Inferior parietal cortex (tissue), 1 donor: ENCODE measurements at regions not wholly inside any gene's neighbourhood (a gene's known extent, or its start where the extent isn't known, plus 50 kb on each side); places are given as distances from the start of the nearest gene placed in this dataset.

Experiments
- DNase-seq: peaks from one replicate; pipeline ENCODE4 v3.0.0-alpha.2; 2016; ENCODE audit errors: extremely low spot score

DNA sequence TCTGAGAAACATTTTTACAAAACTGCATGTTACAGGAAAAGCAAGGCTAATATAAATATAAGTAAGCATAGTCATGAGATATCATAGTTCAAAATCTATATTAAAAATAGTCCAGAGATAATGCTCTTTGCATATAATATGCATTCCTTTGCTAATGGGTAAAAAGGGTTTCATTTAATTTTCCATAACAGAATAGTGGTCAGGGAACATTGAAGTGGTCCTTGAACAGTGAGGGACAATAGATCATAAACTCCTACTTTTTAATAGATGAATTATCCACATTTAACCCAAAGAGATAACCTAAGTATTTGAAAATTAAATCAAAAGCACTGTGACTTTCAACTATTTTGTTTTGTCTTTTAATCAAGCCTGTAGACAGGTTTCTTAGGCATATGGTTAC is 243.1 kb upstream of the ADGRB3 start:
- no peak for DNase-seq

GRCh38 chr6:68372991-68373390 is 262.1 kb upstream of the ADGRB3 start:
- DNase-seq = no peak

GRCh38 chr6:68368845-68369244 is 266.2 kb upstream of the ADGRB3 start:
- DNase-seq = no peak

DNA sequence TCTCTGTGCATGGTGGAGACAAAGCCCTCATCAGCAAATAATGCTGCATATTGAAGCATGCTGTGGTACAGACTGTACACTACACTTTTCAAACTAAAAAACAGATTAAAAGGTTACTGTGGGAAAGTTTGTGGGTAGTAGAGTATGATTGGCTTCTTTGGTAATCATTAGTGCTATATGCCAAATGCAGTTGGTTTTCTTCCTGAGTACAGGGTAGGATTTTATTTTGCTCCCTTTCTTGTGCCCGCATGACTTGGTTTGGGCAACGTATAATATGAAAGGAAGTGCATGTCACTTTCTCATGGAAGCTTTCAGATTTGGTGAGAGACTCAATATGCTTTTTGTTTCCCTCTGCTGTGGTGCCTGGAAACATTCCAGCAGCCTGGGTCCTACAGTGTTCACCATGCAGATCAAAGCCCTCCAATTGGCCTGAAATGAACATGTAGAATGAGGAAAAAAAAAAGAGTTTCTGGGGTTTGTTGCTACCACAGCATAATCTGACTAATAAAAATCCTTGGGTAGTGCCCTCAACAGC is 270.7 kb upstream of the ADGRB3 start:
- no peak for DNase-seq

GRCh38 chr6:68343901-68344300 is 291.2 kb upstream of the ADGRB3 start:
- peak; percentile 28 for DNase-seq

DNA sequence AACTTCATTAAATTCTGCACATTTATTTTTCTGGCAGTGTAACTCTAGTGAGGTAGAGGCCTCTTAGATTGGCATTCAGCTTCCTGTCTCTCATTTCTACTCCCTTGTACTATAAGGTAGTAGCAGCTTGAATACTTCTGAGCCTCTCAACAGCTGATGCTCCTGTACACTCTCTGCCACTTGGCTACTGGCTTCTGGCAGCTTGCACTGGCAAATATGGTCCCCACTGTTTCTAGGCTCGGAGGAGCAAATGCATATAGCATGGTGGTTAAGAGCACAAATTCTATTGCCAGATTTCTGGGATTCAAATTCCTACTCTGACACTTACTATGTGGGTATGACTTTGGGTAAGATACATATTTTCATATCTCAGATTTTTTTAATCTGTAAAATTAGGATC is 292.8 kb upstream of the ADGRB3 start:
- DNase-seq = no peak

DNA sequence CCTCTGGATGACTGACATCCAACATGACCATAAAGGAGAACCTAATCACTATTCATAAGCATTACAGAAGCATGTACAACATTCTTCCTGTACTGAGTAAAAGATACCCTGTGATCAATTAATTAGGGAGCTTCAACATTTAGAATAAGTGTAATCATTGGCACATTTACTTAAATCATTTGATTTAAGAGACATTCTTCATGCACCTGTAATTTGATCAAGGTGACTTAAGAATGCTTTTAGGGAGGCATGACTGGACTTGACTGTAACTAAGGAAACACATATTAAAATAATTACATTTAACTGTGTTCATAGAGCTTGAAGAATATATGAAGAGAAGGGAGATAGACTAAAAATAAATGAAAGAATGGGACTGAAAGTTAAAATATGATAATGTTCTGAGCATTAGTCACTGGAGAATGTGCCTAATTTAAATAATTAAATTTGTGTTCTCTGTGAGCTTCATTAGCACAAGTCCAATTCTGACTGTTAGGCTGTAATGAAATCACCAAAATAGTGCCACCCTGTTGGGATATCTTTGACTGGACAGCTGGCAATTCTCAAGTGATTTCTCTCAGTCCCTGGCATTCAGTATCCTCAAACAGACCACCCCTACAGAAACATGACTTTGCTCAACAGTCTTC is 295.5 kb upstream of the ADGRB3 start:
- no peak for DNase-seq

DNA sequence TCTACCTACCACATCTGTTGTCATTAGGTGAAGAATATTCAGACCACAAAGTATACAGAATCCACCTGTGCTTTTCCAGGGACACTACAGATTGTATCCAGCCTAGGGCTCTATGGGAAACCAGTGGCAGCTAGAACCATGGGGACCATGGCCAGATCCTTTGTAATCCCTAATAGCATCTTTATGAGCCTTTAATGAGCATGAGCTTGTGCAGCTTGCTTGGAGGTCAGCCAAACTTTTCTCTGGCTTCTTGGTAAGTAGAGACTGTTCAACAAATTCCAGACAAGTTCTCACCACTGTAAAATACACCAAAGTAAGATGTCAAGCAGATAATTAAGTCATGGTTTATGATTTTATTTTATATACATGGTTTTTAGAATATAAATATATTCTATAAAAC is 301.6 kb upstream of the ADGRB3 start:
- no peak for DNase-seq

DNA sequence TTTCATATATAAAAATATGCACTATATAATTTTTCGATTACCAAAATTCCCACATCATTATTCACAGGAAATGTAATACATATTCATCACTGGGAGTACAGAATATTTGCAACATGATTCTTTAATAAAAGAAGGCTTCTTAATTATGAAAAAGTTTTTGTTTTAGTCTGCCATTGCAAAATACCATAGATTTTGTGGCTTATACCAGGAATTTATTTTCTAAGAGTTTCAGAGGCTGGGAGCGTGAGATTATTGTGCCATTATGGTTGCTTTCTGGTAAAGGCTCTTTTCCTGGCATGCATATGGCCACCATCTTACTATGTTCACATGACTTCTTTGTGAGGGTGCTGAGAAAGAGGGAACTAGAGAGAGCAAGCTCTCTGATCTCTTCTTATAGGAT is 306.9 kb upstream of the ADGRB3 start:
- DNase-seq = no peak

DNA sequence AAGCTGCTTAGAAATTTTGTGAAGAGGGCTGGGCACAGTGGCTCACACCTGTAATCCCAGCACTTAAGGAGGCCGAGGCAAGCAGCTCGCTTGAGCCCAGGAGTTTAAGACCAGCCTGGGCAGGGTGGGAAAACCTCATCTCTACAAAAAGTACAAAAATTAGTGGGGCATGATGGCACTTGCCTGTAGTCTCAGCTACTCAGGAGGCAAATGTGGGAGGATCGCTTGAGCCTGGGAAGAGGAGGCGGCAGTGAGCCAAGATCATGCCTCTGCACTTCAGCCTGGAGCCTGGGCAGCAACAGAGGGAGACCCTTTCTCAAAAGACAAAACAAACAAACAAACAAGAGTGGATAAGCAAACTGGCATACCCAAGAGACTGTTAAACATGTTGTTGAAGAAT is 308.3 kb upstream of the ADGRB3 start:
- no peak for DNase-seq

- no peak for DNase-seq
Observed at GRCh38 chr6:68317366-68317765, 317.7 kb upstream of the ADGRB3 start.

DNA sequence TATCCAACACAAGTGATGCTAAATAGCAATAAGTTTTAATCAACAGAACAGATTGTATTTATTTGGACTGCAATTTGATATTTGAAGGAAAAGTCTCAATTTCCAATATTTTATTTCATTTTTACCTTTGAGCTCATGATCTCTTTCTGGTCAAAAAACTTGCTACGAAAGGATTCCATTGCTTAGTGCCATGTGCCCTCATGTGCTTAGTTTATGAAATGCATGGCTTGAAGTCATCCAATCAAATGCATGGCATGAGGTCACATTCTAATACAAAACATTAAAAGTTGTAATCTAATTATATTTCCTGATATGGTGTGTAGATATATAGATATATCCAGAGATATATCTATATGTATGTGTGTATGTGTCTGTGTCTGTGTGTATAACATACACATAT is 321.2 kb upstream of the ADGRB3 start:
- no peak for DNase-seq

DNA sequence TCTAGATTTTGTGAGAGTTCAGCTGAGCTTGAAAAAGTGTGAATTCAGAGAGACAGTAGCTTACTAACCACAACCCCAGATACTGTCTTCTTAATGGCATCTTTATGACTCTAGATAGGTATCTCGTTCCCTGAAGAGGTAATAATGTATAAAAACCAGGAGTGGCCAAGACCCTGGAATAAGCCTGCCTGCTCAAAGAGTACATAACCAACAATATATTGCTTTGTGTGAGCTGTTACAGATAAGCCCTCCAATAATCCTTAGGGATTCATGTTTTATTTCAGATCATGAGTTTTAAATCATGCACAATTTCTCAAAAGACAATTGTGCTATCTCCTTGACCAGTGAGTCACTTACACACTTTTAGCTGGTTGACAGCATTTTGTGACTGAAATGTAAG is 327.8 kb upstream of the ADGRB3 start:
- DNase-seq = no peak

- no peak for DNase-seq
Observed at GRCh38 chr6:68296126-68296525, 339.0 kb upstream of the ADGRB3 start.

DNA sequence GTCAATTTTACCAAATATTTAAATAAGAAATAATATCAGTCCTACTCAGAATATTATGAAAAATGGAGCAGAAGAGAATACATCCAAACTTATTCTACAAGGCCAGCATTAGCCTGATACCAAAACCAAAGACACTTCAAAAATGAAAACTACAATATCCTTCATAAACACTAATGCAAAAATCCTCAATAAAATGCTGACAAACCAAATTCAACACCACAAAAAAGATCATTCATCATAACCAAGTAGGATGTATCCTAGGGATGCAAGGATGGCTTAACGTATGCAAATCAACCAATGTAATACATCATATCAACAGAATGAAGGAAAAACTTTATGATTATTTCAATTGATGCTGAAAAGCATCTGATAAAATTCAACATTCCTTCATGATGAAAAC is 352.4 kb upstream of the ADGRB3 start:
- no peak for DNase-seq

GRCh38 chr6:68279793-68280557 is 355.1 kb upstream of the ADGRB3 start:
- no peak for DNase-seq

GRCh38 chr6:68273297-68273696 is 361.8 kb upstream of the ADGRB3 start:
- no peak for DNase-seq

DNA sequence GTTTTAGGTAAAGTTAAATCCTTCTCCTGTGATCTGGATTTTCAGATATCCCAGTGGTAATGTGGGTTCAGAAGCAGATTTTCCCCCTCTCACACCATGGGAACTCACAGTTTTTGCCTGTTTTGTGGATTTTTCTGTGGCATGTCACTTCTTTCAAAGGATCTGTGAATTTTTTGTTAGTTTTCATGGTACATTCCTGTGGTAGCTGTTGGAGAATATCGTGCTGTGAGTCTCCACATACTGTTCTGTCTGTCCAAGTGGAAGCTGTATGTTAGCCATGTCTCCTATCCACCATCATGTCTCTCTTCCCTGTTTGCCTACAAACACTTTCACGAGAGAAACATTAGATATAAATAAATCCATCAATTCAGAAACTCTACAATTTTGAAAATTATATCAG is 378.7 kb upstream of the ADGRB3 start:
- no peak for DNase-seq

DNA sequence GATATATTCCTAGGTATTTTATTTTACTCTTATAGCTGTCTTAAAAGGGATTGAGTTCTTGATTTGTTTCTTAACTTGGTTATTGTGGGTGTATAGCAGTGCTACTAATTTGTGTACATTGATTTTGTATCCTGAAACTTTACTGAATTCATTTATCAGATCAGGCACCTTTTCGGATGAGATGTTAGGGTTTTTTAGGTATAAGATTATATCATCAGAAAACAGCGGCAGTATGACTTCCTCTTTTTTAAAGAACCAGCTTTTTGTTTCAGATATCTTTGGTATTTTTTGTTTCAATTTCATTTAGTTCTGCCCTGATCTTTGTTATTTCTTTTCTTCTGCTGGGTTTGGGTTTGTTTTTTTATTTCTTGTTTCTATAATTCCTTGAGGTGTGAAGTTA is 382.4 kb upstream of the ADGRB3 start:
- no peak for DNase-seq

DNA sequence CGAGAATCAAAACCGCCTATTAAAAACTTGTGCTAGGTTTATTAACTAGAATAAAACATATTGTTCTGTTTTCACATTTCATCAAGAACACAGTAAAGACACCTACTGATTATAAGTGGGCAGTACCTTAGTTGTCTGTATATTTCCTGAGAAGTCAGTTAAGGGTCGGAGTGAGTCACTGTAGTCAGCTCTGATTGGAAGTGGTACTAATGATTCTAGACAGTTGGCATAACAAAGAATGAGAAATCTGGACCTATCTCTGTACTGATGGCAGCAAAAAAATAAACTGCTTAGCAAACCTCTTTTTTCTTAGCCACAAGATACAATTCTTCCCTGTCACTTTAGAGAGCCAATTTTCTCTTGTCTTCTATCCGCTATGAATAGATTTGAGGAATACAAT is 387.3 kb upstream of the ADGRB3 start:
- no peak for DNase-seq

GRCh38 chr6:68240726-68241125 is 394.4 kb upstream of the ADGRB3 start:
- no peak for DNase-seq

- DNase-seq = no peak
Observed at GRCh38 chr6:68239034-68239433, 396.0 kb upstream of the ADGRB3 start.

GRCh38 chr6:68238097-68238601 is 396.9 kb upstream of the ADGRB3 start:
- no peak for DNase-seq
